ES-I3 (cell line): ENCODE measurements at regions not wholly inside any gene's neighbourhood (a gene's known extent, or its start where the extent isn't known, plus 50 kb on each side); places are given as distances from the start of the nearest gene placed in this dataset.

ENCODE experiments used
- H3K36me3 ChIP-seq: 2 replicates; pipeline ENCODE4 v1.6.1; 2013; ENCODE audit warnings: mild to moderate bottlenecking, low read length, control low read depth, moderate library complexity; ENCODE audit not compliant: insufficient read depth
- H3K4me1 ChIP-seq: 2 replicates; pipeline ENCODE4 v1.6.1; 2013; ENCODE audit warnings: mild to moderate bottlenecking, control low read depth, low read length; ENCODE audit not compliant: insufficient read depth
- H3K9ac ChIP-seq: 2 replicates; pipeline ENCODE4 v1.6.1; 2013; ENCODE audit warnings: low read depth, mild to moderate bottlenecking, low read length, moderate library complexity
- H3K9me3 ChIP-seq: 2 replicates; pipeline ENCODE4 v1.6.1; 2013; ENCODE audit warnings: mild to moderate bottlenecking, low read length, moderate library complexity; ENCODE audit not compliant: control insufficient read depth, insufficient read depth

DNA sequence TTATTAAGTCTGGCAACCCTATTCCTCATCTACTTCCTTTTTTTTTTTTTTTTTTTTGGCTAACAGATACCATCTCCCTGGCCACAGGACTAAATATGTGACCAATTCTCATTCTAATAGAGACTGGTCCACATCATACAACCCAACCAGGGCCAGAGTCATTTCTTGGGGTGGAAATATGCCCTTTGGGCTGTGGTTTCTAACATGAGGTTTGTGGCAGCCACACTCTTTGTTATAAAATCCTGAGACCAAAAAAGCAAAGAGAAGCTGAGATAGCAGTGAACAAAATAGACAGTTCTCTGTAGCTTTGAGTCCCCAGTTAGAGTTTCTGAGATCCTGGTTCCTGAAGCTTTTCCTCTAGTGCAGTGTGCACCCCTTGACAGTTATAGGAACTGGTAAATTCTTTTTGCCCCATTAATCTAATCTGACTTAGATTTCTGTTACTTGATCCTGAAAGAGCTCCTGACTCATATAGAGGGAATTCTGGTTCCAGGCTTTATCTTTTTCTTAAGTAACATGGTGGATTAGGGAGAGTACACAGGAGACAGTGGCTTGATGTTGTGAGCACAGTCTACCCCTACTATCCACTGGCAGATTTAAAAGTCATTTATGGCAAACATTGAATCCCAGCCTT lies 86.8 kb downstream of the MAIP1 start:
- Histone ChIP-seq H3K9me3 (peaks cover 16% of the 10 kb centered on the region; the same call in 1 of the 2 replicates), H3K9ac (no peak overlapping the region), H3K36me3 (no peaks in the 10 kb centered on the region), H3K4me1 (peaks cover 21% of the 10 kb centered on the region)

DNA sequence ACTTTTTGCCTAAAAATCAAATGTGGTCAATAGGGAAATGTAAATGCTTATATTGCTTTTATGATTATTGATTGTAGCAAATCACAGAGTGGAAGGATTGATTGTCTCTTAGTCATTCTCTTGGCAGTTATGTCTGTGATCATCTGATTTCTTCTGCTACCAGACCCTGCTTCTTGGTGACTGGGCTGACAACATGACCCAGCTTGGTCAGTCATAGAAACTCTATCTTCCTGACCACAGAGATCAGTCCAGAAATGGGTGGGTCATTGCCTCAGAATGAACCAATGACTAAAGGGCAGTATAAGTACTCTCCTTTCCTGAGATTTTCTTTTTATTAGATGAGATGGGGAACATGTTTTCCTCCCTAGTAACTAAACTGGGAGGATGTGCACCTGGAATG lies 87.6 kb downstream of the MAIP1 start:
- H3K4me1 ChIP-seq, result peaks cover 21% of the 10 kb centered on the region
- no peak overlapping the region for H3K9ac ChIP-seq
- H3K9me3 ChIP-seq, result peaks cover 16% of the 10 kb centered on the region; the same call in 1 of the 2 replicates
- no peaks in the 10 kb centered on the region for H3K36me3 ChIP-seq

DNA sequence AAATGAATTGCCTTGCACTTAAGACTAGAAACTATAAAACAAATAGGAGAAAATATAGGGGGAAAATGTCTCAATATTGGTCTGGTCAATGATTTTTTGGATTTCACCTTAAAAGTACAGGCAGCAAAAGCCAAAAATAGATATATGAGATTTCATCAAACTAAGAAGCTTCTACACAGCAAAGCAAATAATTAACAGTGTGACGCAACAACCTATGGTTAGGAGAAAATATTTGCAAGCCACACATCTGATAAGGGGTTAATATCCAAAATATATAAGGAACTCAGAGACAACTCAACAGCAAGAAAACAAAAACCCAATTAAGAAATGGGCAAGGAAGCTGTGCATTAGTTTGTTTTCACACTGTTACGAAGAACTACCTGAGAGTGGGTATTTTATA lies 89.1 kb downstream of the MAIP1 start:
- H3K36me3 ChIP-seq, result no peaks in the 10 kb centered on the region
- peaks cover 16% of the 10 kb centered on the region; the same call in 1 of the 2 replicates for H3K9me3 ChIP-seq
- no peak overlapping the region for H3K9ac ChIP-seq
- peaks cover 16% of the 10 kb centered on the region for H3K4me1 ChIP-seq

DNA sequence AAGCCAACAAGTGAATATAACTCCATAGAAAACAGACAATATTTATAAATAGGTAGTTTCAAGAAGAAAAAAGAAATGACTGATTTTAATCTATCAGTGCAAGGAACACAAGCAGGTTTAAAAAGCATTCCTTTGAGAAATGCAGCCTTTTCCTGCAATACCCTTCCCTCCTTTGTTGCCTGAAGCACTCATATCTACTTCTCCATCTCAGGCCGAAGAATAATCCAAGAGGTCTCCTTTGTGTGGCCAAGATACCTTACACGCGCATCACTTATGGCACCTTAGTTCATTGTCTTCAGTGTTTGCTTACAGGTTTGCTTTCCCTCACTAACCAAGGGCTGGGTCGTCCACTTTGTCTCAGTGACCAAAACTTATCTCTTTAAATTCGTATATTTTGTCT lies 93.0 kb downstream of the MAIP1 start:
- Histone ChIP-seq H3K4me1 (no peaks in the 10 kb centered on the region), H3K36me3 (no peaks in the 10 kb centered on the region), H3K9me3 (peaks cover 16% of the 10 kb centered on the region; the same call in 1 of the 2 replicates), H3K9ac (no peak overlapping the region)

DNA sequence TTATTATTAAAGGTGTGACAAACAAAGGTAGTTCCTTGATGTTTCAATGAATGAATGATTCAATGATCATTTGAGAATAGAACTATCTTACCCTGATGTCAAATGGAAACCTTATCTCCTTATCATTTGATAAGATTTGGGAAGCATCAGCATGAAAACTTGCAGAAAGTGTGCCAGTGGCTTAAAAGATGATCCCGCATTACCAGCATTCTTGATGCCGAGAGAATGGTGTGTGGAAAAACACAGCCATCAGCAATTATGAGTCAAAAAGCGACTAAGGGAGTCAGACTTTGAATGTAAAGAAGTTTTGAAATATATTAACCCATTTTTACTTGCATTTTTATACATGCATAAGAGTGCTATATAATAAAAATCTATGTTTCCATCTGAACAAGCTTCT lies 93.7 kb downstream of the MAIP1 start:
- H3K9ac ChIP-seq, result no peak overlapping the region
- H3K9me3 ChIP-seq, result peaks cover 16% of the 10 kb centered on the region; the same call in 1 of the 2 replicates
- no peaks in the 10 kb centered on the region for H3K36me3 ChIP-seq
- no peaks in the 10 kb centered on the region for H3K4me1 ChIP-seq

DNA sequence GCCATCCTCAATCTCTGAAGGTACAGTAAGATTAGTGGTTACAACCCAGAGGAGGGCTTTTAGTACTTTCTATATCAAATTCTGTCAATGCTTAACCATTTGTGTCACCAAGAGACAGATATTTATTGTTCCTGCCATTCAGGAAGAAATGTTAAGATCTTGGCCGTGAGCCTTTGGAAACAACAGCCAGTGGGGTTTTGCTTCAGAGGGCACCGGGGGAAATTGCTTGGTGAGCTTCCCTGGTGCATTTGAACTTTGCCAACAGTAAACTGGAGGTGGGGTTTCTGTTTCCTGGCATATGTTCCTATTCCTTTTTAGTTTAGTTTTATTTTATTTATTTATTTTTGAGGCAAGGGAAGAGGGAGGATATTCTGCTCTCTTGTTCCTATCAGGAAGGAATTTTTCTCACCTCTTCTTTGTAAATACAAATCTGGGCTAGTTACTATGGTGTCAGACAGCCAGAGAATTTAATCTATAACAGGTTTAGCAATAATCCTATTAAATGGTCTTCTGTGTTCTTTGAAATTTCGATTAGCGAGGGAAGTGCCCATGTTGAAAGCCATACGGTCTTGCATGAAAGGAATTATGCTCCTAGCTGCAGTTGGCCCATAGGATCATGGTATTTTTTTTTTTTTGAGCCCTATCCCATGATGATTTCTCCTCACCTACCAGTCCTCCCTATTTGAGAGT lies 95.7 kb downstream of the MAIP1 start:
- Histone ChIP-seq H3K4me1 (peaks cover 7% of the 10 kb centered on the region), H3K9ac (no peak overlapping the region), H3K9me3 (peaks cover 4% of the 10 kb centered on the region; the same call in 1 of the 2 replicates), H3K36me3 (no peaks in the 10 kb centered on the region)

DNA sequence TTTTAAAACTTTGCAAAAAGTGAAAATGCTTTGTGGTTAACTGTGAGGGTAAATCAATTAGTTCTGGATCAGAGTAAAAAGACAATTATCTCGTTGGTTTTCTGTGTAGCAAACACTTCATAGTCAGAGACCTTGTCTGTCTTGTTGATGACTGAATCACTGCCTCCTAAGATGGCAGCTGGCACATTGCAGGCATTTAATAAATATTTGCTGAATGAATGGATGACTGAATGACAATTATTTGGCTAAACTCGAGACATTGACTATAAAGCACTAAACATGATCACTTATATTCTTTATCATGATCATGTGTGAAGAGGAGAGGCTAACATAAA lies 96.2 kb downstream of the MAIP1 start:
- no peaks in the 10 kb centered on the region for H3K36me3 ChIP-seq
- H3K9me3 ChIP-seq, result peaks cover 3% of the 10 kb centered on the region; the same call in 1 of the 2 replicates
- peaks cover 7% of the 10 kb centered on the region for H3K4me1 ChIP-seq
- no peak overlapping the region for H3K9ac ChIP-seq

DNA sequence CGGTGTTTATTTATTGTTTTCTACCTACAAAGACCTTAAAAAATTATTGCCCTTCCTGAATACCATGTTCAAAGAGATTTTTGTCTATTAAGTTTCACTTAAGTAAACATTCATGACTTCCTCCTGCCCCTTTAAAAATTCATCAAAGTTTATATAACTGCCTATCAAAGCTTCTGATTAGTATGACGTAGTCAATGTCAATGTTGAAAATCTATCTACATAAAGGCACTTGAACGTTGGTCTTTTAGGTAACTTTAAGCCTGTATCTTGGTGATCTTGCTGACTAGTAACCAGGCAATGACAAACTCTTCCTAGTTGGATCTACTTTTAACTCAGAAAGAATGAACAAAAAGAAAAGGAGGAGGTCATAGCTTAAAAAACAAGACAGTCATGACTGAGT lies 97.2 kb downstream of the MAIP1 start:
- Histone ChIP-seq H3K4me1 (peaks cover 7% of the 10 kb centered on the region), H3K9ac (no peak overlapping the region), H3K9me3 (peaks cover 8% of the 10 kb centered on the region; the same call in 1 of the 2 replicates), H3K36me3 (no peaks in the 10 kb centered on the region)

DNA sequence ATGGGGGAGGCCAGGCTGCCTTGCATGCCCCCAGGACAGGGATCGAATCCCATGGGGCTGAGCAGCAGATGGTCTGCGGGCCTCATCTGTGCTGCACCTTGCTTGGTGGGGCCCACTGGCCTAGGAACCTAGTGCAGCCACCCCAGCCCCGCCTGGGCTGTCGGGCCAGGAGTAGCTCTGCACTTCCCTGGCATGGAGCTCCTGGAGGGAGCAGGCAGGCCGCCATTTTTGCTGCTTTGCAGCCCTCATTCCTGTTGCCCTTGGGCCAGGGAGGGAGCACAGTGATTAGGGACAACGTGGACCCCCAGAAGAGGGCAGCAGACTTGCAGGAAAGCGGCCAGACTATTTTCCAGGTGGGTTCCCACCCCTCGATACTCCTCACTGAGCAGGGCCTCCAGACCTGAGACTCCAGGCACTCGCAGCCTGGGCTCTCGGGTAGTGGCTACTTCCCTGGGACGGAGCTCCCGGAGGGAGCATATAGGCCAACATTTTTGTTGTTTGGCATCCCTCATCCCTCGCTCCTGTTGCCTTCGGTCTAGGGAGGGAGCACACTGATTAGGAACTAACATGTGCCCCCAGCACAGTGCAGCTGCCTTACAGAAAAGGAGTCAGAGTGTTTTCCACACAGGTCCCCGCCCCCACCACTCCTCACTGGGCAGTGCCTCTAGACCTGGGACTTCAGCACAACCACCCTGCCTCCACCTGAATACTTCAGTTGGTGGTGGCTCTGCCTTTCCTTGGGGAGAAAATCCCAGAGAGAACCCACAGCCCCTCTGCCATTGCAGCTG lies 99.5 kb downstream of the MAIP1 start:
- H3K9ac ChIP-seq, result no peak overlapping the region
- H3K4me1 ChIP-seq, result peaks cover 7% of the 10 kb centered on the region
- no peaks in the 10 kb centered on the region for H3K36me3 ChIP-seq
- peaks cover 8% of the 10 kb centered on the region; the same call in 1 of the 2 replicates for H3K9me3 ChIP-seq

DNA sequence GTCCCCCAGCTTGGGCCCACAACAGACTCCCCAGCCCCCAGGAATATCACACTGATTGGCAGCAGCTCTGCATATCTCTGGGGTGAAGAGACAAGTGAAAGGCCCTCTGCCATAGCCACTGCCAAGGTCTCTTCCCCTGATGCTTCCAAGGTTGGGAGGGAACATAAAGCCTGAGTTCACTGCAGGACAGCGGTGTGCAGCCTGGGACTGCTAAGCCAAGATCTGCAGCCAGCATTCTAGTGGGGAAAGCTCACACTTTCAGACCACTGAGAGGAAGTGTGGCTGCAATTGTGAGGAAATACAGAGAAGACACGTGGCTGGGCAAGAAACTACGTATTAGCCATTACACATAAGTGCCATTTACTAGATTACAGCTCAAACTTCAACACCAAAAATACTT lies 100.7 kb downstream of the MAIP1 start:
- Histone ChIP-seq H3K4me1 (peaks cover 7% of the 10 kb centered on the region), H3K36me3 (no peaks in the 10 kb centered on the region), H3K9ac (no peak overlapping the region), H3K9me3 (peaks cover 8% of the 10 kb centered on the region; the same call in 1 of the 2 replicates)

DNA sequence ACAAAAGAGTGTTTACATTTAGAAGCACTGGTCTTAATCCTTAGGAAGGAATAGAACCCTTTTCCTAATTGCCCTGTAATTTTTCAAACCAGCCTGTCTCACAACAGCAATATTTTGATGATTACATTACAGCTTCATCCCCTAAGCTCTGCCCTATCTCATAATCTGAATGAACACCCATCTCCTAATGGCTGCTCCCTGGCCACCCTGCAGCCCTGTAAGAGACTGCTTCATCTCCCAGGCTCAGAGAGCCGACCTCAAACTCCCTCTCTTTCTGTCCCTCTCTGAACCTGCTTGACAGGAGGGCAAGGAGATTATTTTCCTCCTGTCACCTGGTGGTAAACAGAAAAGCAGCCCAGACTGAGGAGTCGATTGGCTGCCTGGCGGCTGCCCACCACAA lies 107.8 kb downstream of the MAIP1 start:
- Histone ChIP-seq H3K9ac (no peak overlapping the region), H3K4me1 (no peaks in the 10 kb centered on the region), H3K9me3 (no peaks in the 10 kb centered on the region), H3K36me3 (no peaks in the 10 kb centered on the region)

DNA sequence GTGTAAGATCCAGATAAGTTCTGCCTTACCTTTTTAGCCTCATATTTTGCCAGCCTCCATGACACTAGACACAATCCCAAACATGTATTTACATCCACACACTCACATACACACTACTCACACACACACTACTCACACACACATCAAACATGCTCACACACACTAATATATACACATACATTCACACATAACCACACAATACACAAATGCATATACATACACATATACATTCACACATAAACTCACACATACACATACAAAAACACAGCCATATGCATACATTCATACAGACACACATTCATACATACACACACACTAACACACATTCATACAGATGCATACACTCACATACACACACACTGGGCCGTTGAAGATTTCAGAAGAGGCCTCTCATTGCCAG lies 109.5 kb downstream of the MAIP1 start:
- Histone ChIP-seq H3K9ac (no peak overlapping the region), H3K4me1 (no peaks in the 10 kb centered on the region)

DNA sequence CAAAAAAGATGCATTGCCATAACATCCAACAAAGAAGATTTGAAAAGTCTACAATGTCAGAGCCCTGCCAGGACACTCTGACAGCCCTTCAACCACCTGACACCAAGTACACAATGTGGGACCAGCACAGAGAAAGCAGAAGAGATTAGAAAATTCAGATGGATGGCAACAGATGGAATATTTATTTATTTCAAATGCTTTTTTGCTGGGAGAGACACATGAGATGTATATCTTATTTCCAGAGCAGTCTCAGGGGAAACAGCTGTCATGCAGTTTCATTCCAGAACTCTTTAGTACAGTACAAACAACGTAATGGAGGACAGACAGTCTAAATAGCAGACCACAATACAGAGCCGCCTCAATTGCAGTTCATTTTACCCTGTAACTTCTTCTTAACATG lies 110.1 kb downstream of the MAIP1 start:
- H3K36me3 ChIP-seq, result no peaks in the 10 kb centered on the region

More for the DNA sequence above, 109.5 kb downstream of the MAIP1 start:
- Histone ChIP-seq H3K36me3 (no peaks in the 10 kb centered on the region), H3K9me3 (no peaks in the 10 kb centered on the region)

DNA sequence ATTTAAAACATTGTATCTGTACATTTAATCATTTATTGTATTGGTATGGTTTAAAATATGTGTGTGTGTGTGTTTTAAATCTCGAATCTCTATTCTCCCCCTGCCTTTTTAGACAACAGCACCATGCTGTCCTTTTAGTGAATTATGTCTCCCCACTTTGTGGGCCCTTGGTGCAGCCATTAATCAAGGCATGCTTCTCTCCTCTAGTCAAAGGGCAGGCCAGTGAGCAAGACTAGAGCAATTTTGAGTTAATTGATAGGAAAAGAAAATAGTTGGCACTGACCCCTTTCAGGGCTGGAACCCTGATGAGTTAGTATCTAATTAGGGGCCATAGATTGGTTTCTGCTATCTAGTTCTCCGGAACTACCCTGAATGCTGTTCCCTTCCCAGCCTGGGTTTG lies 111.0 kb downstream of the MAIP1 start:
- H3K4me1 ChIP-seq, result no peaks in the 10 kb centered on the region
- H3K9ac ChIP-seq, result no peak overlapping the region
- H3K36me3 ChIP-seq, result no peaks in the 10 kb centered on the region
- H3K9me3 ChIP-seq, result no peaks in the 10 kb centered on the region

More for the DNA sequence above, 110.1 kb downstream of the MAIP1 start:
- H3K9me3 ChIP-seq, result no peaks in the 10 kb centered on the region
- H3K9ac ChIP-seq, result no peak overlapping the region
- H3K4me1 ChIP-seq, result no peaks in the 10 kb centered on the region
